ENCODE measurements at regions not wholly inside any gene's neighbourhood (a gene's known extent, or its start where the extent isn't known, plus 50 kb on each side); places are given as distances from the start of the nearest gene placed in this dataset.
A peak's percentile ranks its signal among the peaks of the same experiment; 100 is the strongest.

DNA sequence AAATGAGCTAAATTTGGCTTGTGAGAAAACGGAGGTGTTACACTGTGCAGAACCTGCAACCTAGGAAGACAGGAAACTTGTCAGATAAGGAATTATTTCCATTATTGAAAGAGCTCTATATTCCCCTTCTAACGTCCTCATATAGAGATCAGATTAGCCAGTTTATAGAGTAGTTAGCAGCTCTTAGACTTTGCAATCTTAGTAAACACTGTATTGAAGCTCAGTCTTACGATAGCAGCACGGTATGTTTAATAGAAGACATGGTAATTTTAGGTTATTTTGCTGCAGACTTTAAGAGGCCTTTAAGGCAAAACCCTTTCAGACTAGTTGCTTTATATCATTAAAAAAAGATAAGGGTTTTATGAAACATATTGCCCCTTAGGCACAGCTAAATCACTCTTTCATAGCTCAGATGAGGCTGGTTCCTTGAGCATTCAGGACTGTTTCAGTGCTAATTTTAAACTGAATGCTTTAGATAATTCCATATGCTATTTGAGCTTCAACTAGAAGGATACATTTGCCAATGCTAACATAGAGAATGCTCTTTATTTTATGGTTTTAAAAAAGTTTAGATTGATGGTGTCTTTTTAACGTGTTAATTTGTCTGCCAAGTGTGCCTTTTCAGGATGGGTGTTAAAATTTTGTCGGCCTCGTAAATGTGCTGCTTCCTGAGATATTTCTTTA is 234.3 kb downstream of the PYDC2 start:
- H3K4me1 ChIP-seq (ENCODE audit: control insufficient read depth, insufficient read depth, low read length) = no peaks in the 10 kb centered on the region; the same call in 1 of the 2 replicates
- H3K27me3 ChIP-seq (ENCODE audit: control insufficient read depth, insufficient read depth, low read length) = no peaks in the 10 kb centered on the region
- POLR2A ChIA-PET = no interaction called here
- H3K4me3 ChIP-seq (ENCODE audit: low read depth in 2 of 2, low read length in 2 of 2) = no peak overlapping the region
- intact Hi-C loops (cut with micrococcal nuclease; ENCODE audit: unreplicated experiment) = no loop called here
- ATAC-seq (peak; percentile 82), DNase-seq (ENCODE audit: low read depth, low spot score) (no peak)
- TF ChIP-seq, protein P1, sequence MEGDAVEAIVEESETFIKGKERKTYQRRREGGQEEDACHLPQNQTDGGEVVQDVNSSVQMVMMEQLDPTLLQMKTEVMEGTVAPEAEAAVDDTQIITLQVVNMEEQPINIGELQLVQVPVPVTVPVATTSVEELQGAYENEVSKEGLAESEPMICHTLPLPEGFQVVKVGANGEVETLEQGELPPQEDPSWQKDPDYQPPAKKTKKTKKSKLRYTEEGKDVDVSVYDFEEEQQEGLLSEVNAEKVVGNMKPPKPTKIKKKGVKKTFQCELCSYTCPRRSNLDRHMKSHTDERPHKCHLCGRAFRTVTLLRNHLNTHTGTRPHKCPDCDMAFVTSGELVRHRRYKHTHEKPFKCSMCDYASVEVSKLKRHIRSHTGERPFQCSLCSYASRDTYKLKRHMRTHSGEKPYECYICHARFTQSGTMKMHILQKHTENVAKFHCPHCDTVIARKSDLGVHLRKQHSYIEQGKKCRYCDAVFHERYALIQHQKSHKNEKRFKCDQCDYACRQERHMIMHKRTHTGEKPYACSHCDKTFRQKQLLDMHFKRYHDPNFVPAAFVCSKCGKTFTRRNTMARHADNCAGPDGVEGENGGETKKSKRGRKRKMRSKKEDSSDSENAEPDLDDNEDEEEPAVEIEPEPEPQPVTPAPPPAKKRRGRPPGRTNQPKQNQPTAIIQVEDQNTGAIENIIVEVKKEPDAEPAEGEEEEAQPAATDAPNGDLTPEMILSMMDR (IDR thresholded peaks at IDR 0.05) = no peak
- peak; percentile 84 for TF ChIP-seq TCF7L2 (IDR thresholded peaks at IDR 0.05; ENCODE audit: low read depth, low read length)
- CTCF ChIA-PET = no interaction called here
- in situ Hi-C loops (cut with HindIII; ENCODE audit: low pct_unique_long_range_greater_than_20kb, low sequenced_read_pairs) = no loop called here
- BruUV-seq (replicated peaks) = no TSS peak
- H3K27ac ChIP-seq (ENCODE audit: low read length) = peak overlapping the region; percentile 77
- no peaks in the 10 kb centered on the region for H3K9me3 ChIP-seq (ENCODE audit: control insufficient read depth, insufficient read depth, low read depth, low read length)
- no peaks in the 10 kb centered on the region for H3K36me3 ChIP-seq (ENCODE audit: control insufficient read depth, insufficient read depth, low read length)

DNA sequence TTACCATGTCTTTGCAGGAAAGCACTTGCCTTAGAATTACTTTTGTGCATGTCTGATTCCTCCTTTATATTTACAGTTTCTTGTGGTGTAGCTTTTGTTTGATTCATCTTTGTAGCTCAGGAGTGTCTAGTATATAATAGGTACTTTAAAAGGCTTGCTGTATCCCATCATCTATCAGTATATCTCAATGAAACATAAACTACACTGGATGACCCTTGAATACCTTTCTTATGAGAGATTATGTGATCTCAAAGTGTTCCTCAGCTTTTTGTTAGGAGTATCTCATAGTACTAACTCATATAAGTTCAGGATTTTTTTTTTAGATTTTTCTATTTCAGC is 234.8 kb downstream of the PYDC2 start:
- no peak for TF ChIP-seq SIN3A (IDR thresholded peaks at IDR 0.05; ENCODE audit: borderline replicate concordance, insufficient read depth, low read depth, low read length)
- TF ChIP-seq, protein P2, sequence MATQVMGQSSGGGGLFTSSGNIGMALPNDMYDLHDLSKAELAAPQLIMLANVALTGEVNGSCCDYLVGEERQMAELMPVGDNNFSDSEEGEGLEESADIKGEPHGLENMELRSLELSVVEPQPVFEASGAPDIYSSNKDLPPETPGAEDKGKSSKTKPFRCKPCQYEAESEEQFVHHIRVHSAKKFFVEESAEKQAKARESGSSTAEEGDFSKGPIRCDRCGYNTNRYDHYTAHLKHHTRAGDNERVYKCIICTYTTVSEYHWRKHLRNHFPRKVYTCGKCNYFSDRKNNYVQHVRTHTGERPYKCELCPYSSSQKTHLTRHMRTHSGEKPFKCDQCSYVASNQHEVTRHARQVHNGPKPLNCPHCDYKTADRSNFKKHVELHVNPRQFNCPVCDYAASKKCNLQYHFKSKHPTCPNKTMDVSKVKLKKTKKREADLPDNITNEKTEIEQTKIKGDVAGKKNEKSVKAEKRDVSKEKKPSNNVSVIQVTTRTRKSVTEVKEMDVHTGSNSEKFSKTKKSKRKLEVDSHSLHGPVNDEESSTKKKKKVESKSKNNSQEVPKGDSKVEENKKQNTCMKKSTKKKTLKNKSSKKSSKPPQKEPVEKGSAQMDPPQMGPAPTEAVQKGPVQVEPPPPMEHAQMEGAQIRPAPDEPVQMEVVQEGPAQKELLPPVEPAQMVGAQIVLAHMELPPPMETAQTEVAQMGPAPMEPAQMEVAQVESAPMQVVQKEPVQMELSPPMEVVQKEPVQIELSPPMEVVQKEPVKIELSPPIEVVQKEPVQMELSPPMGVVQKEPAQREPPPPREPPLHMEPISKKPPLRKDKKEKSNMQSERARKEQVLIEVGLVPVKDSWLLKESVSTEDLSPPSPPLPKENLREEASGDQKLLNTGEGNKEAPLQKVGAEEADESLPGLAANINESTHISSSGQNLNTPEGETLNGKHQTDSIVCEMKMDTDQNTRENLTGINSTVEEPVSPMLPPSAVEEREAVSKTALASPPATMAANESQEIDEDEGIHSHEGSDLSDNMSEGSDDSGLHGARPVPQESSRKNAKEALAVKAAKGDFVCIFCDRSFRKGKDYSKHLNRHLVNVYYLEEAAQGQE (IDR thresholded peaks at IDR 0.05; ENCODE audit: insufficient read depth in 1 of 2, low read depth in 2 of 2, low read length in 1 of 2) = no peak
- no peak for TF ChIP-seq TCF7L2 (IDR thresholded peaks at IDR 0.05; ENCODE audit: low read depth, low read length)
- TF ChIP-seq, protein P1 (IDR thresholded peaks at IDR 0.05) = no peak
- TF ChIP-seq POLR2AphosphoS5 (IDR thresholded peaks at IDR 0.05; ENCODE audit: low read depth, low read length) = no peak
- no peaks in the 10 kb centered on the region for H3K36me3 ChIP-seq (ENCODE audit: control insufficient read depth, insufficient read depth, low read length)
- ATAC-seq (peak; percentile 65; the same call in 1 of the 2 replicates), DNase-seq (ENCODE audit: low read depth, low spot score) (no peak)
- BruUV-seq (replicated peaks) = no TSS peak
- no peaks in the 10 kb centered on the region; the same call in 1 of the 2 replicates for H3K4me1 ChIP-seq (ENCODE audit: control insufficient read depth, insufficient read depth, low read length)
- H3K27me3 ChIP-seq (ENCODE audit: control insufficient read depth, insufficient read depth, low read length) = no peaks in the 10 kb centered on the region
- H3K27ac ChIP-seq (ENCODE audit: low read length) = peak overlapping the region; percentile 77
- in situ Hi-C loops (cut with HindIII; ENCODE audit: low pct_unique_long_range_greater_than_20kb, low sequenced_read_pairs) (no loop called here), intact Hi-C loops (cut with micrococcal nuclease; ENCODE audit: unreplicated experiment) (no loop called here)
- CTCF ChIA-PET = no interaction called here
- no peaks in the 10 kb centered on the region for H3K9me3 ChIP-seq (ENCODE audit: control insufficient read depth, insufficient read depth, low read depth, low read length)
- POLR2A ChIA-PET = no interaction called here
- H3K4me3 ChIP-seq (ENCODE audit: low read depth in 2 of 2, low read length in 2 of 2) = no peak overlapping the region

All from Panc1 (cell line).